HG03354 (cell line): ENCODE measurements at regions not wholly inside any gene's neighbourhood (a gene's known extent, or its start where the extent isn't known, plus 50 kb on each side); places are given as distances from the start of the nearest gene placed in this dataset.
"Not testable (repeated sequence)": the region's sequence is repeated elsewhere in the genome, so short reads cannot be mapped to it uniquely, and the experiment has no call there.

Experiments
- ATAC-seq: cut with Tn5 transposase; IDR thresholded peaks from one replicate; pipeline ENCODE4 v1.9.1; 2021; ENCODE audit warnings: mild to moderate bottlenecking; ENCODE audit not compliant: unreplicated experiment, poor library complexity, severe bottlenecking

GRCh38 chr2:59233920-59234319 is 992.8 kb upstream of the FANCL start:
- ATAC-seq, result no peak

GRCh38 chr2:59233448-59233847 is 992.3 kb upstream of the FANCL start:
- ATAC-seq, result no peak

- ATAC-seq, result peak; percentile 95
These were observed 991.5 kb upstream of the FANCL start for GRCh38 chr2:59232394-59233165.

GRCh38 chr2:59226362-59226761 is 985.2 kb upstream of the FANCL start:
- not testable (repeated sequence) for ATAC-seq

- ATAC-seq, result no peak
These were observed 982.6 kb upstream of the FANCL start for GRCh38 chr2:59223742-59224141.

GRCh38 chr2:59217360-59217759 is 976.2 kb upstream of the FANCL start:
- ATAC-seq, result no peak

- ATAC-seq, result no peak
These were observed 965.2 kb upstream of the FANCL start for GRCh38 chr2:59206361-59206760.

GRCh38 chr2:59204040-59204439 is 962.9 kb upstream of the FANCL start:
- no peak for ATAC-seq

- ATAC-seq, result no peak
These were observed 955.4 kb upstream of the FANCL start for GRCh38 chr2:59196491-59196890.

- no peak for ATAC-seq
These were observed 954.7 kb upstream of the FANCL start for GRCh38 chr2:59195851-59196250.

- ATAC-seq, result no peak
These were observed 950.7 kb upstream of the FANCL start for GRCh38 chr2:59191781-59192180.

- no peak for ATAC-seq
These were observed 949.4 kb upstream of the FANCL start for GRCh38 chr2:59190518-59190917.

- ATAC-seq, result no peak
These were observed 943.3 kb upstream of the FANCL start for GRCh38 chr2:59184276-59185020.

- no peak for ATAC-seq
These were observed 941.9 kb upstream of the FANCL start for GRCh38 chr2:59183070-59183469.

- peak; percentile 71 for ATAC-seq
These were observed 941.1 kb upstream of the FANCL start for GRCh38 chr2:59182249-59182648.

- ATAC-seq, result no peak
These were observed 940.2 kb upstream of the FANCL start for GRCh38 chr2:59181347-59181746.

- ATAC-seq, result no peak
These were observed 939.5 kb upstream of the FANCL start for GRCh38 chr2:59180621-59181020.

GRCh38 chr2:59180111-59180510 is 939.0 kb upstream of the FANCL start:
- no peak for ATAC-seq

GRCh38 chr2:59177748-59178147 is 936.6 kb upstream of the FANCL start:
- ATAC-seq, result no peak

- ATAC-seq, result no peak
These were observed 935.6 kb upstream of the FANCL start for GRCh38 chr2:59176737-59177136.

GRCh38 chr2:59174536-59175243 is 933.6 kb upstream of the FANCL start:
- ATAC-seq, result no peak
